Mesodermal cell (in vitro differentiated cells): ENCODE measurements at regions not wholly inside any gene's neighbourhood (a gene's known extent, or its start where the extent isn't known, plus 50 kb on each side); places are given as distances from the start of the nearest gene placed in this dataset.

Experiments used
- H3K27ac ChIP-seq: 2 replicates; pipeline ENCODE4 v1.7.0; 2013; ENCODE audit warnings: mild to moderate bottlenecking, low read depth, low read length, moderate library complexity; ENCODE audit not compliant: severe bottlenecking
- H3K36me3 ChIP-seq: 2 replicates; pipeline ENCODE4 v1.7.1; 2013; ENCODE audit warnings: mild to moderate bottlenecking, low read length, moderate library complexity; ENCODE audit not compliant: control insufficient read depth, insufficient read depth
- H3K4me1 ChIP-seq: one replicate; pipeline ENCODE4 v1.7.1; 2013; ENCODE audit warnings: mild to moderate bottlenecking, low read length; ENCODE audit not compliant: insufficient read depth, control insufficient read depth, poor library complexity, severe bottlenecking
- H3K4me3 ChIP-seq: 2 replicates; pipeline ENCODE4 v1.7.0; 2013; ENCODE audit warnings: low read length, control low read depth, mild to moderate bottlenecking; ENCODE audit not compliant: insufficient read depth, poor library complexity, severe bottlenecking; ENCODE audit errors: extremely low read depth
- H3K9me3 ChIP-seq: 2 replicates; pipeline ENCODE4 v1.7.1; 2013; ENCODE audit warnings: mild to moderate bottlenecking, low read length, moderate library complexity; ENCODE audit not compliant: control insufficient read depth
- WGBS, 2 experiments: methylation state at CpG; one replicate each; pipeline ENCODE4 v1.1.5; 2013; ENCODE audit warnings: missing lambda C conversion rate in 2 of 2; ENCODE audit not compliant: insufficient coverage in 2 of 2; 5-methylcytosine and 5-hydroxymethylcytosine counted together

DNA sequence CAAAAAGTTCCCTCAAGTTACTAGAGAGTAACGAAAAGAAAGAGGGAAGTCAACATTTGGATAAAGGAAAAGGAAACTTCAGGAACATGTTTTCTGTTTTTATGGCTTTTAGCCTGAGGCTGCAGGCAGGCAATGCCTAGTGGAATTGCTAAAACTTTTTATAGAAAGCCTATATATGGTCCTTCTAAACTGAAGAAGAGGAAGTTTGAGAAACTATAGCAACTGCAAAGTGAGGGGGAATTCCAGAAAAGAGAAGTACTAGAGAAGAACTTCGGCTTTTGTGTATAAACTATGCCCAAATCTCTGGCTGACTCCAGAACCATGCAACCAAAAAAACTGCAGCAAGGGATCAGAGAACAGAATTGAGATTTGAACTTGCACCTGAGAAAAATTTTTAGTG is 74.3 kb upstream of the ARHGAP42 start:
- 100% methylated on average over 1 to 2 of the region's 2 CpGs for WGBS, 2 experiments
- no peak overlapping the region for H3K27ac ChIP-seq
- H3K36me3 ChIP-seq = no peaks in the 10 kb centered on the region
- H3K9me3 ChIP-seq = no peaks in the 10 kb centered on the region
- no peak overlapping the region for H3K4me3 ChIP-seq
- no peaks in the 10 kb centered on the region for H3K4me1 ChIP-seq

DNA sequence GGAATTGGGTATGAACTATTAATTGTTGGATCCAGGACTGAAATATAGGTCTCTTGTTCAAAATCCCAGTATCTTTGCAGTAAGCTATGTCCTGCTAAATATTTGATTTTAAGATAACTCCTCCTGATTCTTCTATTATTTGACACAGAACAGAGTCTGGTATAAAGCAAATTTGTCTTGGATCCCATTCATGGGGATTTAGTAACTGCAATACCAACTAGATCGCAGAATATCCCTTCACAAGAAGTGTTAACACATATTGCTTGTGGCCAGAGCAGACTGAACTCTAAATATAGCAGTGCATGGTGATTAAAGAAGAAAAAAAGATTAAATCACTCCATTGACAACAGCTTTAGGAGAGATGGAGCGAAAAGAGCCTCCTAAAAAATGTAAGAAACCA is 68.2 kb upstream of the ARHGAP42 start:
- Histone ChIP-seq H3K4me1 (peaks cover 19% of the 10 kb centered on the region), H3K9me3 (peaks cover 30% of the 10 kb centered on the region), H3K27ac (peak overlapping the region; percentile 75), H3K4me3 (no peak overlapping the region), H3K36me3 (no peaks in the 10 kb centered on the region)
- 100% methylated on average over 1 of the region's 2 CpGs; no CpG with 5 or more reads in 1 of the 2 experiments for WGBS, 2 experiments

DNA sequence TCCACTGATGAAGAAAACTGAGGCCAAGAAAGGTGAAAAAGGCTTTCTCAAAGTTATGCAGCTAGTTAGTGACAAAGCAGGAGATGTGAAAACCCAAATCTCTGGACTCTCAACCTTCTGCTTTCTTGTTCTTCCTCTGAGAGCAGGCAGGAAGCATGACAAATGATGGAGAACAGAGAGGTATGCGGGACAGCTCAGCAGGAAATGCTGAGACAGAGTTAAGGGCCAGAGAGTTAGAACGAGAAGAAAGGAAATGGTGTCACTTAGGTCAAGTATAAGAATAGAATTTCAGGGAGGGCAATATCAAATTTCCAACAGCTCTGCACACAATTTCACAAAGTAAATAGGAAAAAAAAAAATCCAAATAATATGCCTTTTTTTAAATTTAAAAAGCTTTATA is 67.6 kb upstream of the ARHGAP42 start:
- Histone ChIP-seq H3K36me3 (no peaks in the 10 kb centered on the region), H3K4me1 (peaks cover 19% of the 10 kb centered on the region), H3K4me3 (no peak overlapping the region), H3K27ac (peak overlapping the region; percentile 75), H3K9me3 (peaks cover 36% of the 10 kb centered on the region)
- 29% methylated on average over 1 of the region's 2 CpGs; no CpG with 5 or more reads in 1 of the 2 experiments for WGBS, 2 experiments

DNA sequence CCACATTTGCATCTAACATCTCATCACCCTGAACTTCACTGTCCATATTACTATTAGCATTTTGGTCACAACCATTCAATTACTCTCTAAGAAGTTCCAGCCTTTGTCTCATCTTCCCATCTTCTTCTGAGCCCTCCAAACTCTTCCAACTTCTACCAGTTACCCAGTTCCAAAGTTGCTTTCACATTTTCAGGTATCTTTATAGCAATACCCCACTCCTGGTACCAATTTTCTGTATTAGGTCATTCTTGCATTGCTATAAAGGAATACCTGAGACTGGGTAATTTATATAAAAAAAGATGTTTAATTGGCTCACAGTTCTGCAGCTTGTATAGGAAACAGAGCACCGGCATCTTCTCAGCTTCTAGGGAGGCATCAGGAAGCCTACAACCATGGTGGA is 64.7 kb upstream of the ARHGAP42 start:
- WGBS, 2 experiments = 100% methylated on average over 1 of the region's 1 CpG
- peaks cover 40% of the 10 kb centered on the region for H3K9me3 ChIP-seq
- no peak overlapping the region for H3K4me3 ChIP-seq
- no peak overlapping the region for H3K27ac ChIP-seq
- H3K36me3 ChIP-seq = no peaks in the 10 kb centered on the region
- H3K4me1 ChIP-seq = peaks cover 23% of the 10 kb centered on the region

DNA sequence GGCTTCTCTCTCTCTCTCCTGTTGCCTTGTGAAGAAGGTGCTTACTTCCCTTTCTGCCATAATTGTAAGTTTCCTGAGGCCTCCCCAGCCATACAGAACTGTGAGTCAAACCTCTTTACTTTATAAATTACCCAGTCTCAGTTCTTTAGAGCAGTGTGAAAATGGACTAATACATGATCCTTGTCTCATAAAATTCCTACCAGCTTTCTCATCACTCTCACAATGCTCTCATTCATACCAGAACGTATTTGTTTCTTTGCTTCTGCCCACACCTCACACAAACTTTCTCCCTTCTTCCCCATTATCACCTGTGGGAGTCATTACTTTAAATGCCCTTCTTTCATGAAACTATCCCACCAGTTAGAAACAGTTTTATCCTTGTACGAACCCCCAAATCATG is 62.7 kb upstream of the ARHGAP42 start:
- H3K4me3 ChIP-seq = no peak overlapping the region
- peaks cover 10% of the 10 kb centered on the region for H3K4me1 ChIP-seq
- peaks cover 40% of the 10 kb centered on the region for H3K9me3 ChIP-seq
- peak overlapping the region; percentile 36 for H3K27ac ChIP-seq
- WGBS, 2 experiments = 96 to 100% methylated on average over 2 of the region's 2 CpGs
- H3K36me3 ChIP-seq = no peaks in the 10 kb centered on the region

DNA sequence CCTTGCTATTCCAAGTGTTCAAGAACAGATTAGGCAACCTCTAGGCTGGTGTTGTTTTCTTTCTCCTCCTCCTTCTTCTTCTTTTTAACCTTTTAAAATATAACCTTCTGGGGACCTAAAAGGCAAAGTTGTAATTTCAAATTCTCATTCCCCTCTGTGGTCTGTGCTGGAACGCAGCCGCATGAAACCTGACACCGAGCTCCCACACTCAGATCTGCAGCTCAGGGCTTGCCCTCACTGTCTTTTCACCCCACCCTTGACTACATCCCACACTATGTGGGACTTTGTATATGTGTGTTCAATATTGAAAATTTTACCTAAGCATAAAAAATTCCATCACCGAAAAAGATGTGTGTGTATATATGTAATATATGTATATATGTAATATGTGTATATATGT is 62.0 kb upstream of the ARHGAP42 start:
- H3K27ac ChIP-seq = peak overlapping the region; percentile 36
- H3K9me3 ChIP-seq = peaks cover 40% of the 10 kb centered on the region
- H3K4me1 ChIP-seq = peaks cover 4% of the 10 kb centered on the region
- H3K36me3 ChIP-seq = no peaks in the 10 kb centered on the region
- no peak overlapping the region for H3K4me3 ChIP-seq
- WGBS, 2 experiments = 94% methylated on average over 3 of the region's 4 CpGs; no CpG with 5 or more reads in 1 of the 2 experiments

DNA sequence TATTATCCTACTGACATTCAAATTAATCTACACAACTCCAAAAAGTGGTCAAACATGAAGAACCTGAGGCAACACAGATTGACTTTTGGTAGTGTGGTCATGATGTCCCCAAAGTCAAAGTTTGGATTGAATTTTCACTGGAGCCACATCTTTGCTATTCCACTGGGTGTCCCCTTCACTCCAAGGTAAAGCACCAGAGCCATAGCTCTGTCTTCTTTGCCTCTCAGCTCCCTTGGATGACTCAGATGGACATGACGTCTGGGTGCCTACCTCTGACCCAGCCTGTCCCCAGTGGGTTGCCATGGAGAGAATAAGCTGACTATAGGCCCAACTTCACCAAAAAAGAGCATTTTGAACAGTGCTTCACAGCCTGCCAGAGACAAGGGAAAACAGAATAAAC is 57.4 kb upstream of the ARHGAP42 start:
- peaks cover 2% of the 10 kb centered on the region for H3K9me3 ChIP-seq
- H3K4me1 ChIP-seq = peaks cover 4% of the 10 kb centered on the region
- H3K27ac ChIP-seq = no peak overlapping the region
- no peak overlapping the region for H3K4me3 ChIP-seq
- H3K36me3 ChIP-seq = no peaks in the 10 kb centered on the region
- WGBS, 2 experiments = 57 to 63% methylated on average over 1 of the region's 1 CpG

DNA sequence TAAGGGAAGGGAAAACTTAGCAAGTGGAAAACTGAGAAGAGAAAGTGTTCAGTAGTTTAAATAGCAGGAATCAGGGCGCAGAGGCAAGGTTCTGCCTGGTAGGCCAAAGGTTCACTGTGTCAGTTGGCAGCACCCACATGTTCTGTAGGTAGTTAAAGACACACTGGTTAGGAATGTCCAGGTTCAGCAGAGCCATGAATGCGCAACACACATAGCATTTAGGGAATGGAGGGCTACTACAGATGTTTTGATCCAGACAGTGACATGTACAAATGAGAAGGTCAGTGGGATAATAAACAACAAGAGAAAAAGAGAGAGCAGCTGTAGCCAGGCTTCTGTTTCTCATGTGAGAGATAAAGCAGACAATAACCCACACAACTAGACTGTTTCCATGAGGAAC is 56.2 kb upstream of the ARHGAP42 start:
- H3K27ac ChIP-seq = no peak overlapping the region
- 95 to 100% methylated on average over 2 of the region's 2 CpGs for WGBS, 2 experiments
- peaks cover 1% of the 10 kb centered on the region for H3K9me3 ChIP-seq

DNA sequence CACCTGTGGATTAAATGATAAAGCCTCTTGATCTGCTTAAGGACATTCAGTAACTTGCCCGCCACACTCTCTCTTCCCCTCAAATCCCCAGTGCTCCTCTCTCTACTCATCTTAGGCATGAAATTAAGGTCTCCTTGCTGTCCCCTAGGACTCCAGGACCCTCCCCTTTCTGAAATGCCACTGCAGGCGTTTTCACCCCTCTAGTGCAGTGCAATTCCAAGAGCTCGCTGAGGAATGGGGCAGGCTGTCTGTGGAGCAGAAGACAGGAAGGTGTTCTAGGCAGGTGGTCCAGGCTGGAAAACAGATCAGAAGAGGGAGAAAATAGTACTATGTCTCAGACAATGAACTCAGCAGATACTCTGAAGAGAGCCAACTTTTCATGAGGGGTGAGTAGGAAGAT is 55.8 kb upstream of the ARHGAP42 start:
- Histone ChIP-seq H3K4me3 (no peak overlapping the region), H3K9me3 (peaks cover 3% of the 10 kb centered on the region), H3K36me3 (no peaks in the 10 kb centered on the region), H3K4me1 (no peaks in the 10 kb centered on the region), H3K27ac (no peak overlapping the region)
- 80 to 90% methylated on average over 1 to 3 of the region's 3 CpGs for WGBS, 2 experiments

More for the DNA sequence above, 56.2 kb upstream of the ARHGAP42 start:
- Histone ChIP-seq H3K4me3 (no peak overlapping the region), H3K36me3 (no peaks in the 10 kb centered on the region), H3K4me1 (no peaks in the 10 kb centered on the region)

DNA sequence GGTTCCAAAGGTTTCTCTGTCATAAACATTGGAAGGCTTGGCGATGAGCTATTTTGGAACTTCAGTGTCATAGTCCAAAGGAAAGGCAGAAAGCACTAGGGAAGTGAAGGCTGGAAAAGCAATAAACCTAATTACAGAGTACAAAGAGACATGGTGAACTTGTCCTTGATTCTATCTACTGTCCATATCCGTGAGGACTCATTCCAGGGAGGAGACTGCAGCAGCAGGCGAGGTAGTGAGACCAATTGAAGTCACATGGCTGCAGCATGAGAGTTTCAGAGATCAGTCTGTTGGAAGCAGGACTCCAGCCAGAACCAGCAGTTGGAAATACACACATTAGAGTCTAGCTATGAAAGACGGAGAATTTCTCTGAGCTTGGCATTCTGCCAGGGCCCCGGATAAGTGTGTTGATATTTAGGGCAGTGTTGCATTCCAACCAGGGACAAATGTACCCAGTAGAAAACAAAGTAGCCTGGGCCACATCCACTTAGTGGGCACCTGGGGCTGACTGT is 54.1 kb upstream of the ARHGAP42 start:
- peaks cover 7% of the 10 kb centered on the region for H3K9me3 ChIP-seq
- 89 to 100% methylated on average over 3 of the region's 5 CpGs for WGBS, 2 experiments
- no peak overlapping the region for H3K4me3 ChIP-seq
- H3K27ac ChIP-seq = no peak overlapping the region
- no peaks in the 10 kb centered on the region for H3K4me1 ChIP-seq
- H3K36me3 ChIP-seq = no peaks in the 10 kb centered on the region

DNA sequence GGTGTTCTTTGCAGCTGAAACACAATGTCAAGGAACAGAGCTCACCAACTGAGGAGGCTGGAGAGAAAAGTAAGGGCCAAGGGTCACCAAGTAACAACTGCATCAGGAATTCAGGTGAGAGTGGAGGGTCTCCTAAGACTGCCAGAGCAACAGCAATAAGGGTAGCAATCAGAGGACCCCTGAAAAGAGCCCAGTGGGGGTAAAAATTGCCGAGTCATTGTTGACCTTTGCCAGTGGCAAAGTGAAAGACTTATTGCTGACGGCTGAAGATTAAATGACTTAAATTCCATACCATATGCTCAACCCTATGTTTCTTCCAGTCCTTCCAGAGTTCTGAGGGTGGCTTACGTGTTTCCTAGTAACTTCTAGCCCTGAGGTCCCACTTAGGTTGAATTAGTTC is 51.9 kb upstream of the ARHGAP42 start:
- Histone ChIP-seq H3K36me3 (no peaks in the 10 kb centered on the region), H3K9me3 (peaks cover 7% of the 10 kb centered on the region), H3K4me1 (peaks cover 6% of the 10 kb centered on the region), H3K4me3 (no peak overlapping the region), H3K27ac (no peak overlapping the region)
- WGBS, 2 experiments = 80 to 100% methylated on average over 1 of the region's 3 CpGs
